ENCODE measurements at regions not wholly inside any gene's neighbourhood (a gene's known extent, or its start where the extent isn't known, plus 50 kb on each side); places are given as distances from the start of the nearest gene placed in this dataset.

GRCh38 chr17:27400991-27401390, 55.3 kb upstream of the KSR1 start:
- Histone ChIP-seq H3K4me1 (peaks cover 8% of the 10 kb centered on the region), H3K27me3 (no peaks in the 10 kb centered on the region), H3K27ac (no peak overlapping the region), H3K9me3 (no peaks in the 10 kb centered on the region), H3K36me3 (no peaks in the 10 kb centered on the region), H3K4me3 (no peak overlapping the region)
- intact Hi-C loops (cut with DNase I) = no loop called here
- TF ChIP-seq CTCF (IDR thresholded peaks at IDR 0.05) = no peak
- ATAC-seq (no peak), DNase-seq (no peak)

GRCh38 chr17:27402943-27403342, 53.3 kb upstream of the KSR1 start:
- no peaks in the 10 kb centered on the region for H3K4me1 ChIP-seq
- no peak overlapping the region for H3K27ac ChIP-seq
- H3K4me3 ChIP-seq = no peak overlapping the region
- no peaks in the 10 kb centered on the region for H3K27me3 ChIP-seq
- intact Hi-C loops (cut with DNase I) = no loop called here
- H3K36me3 ChIP-seq = no peaks in the 10 kb centered on the region
- DNase-seq = no peak
- no peak for TF ChIP-seq CTCF (IDR thresholded peaks at IDR 0.05)
- no peak for ATAC-seq
- H3K9me3 ChIP-seq = no peaks in the 10 kb centered on the region

- Histone ChIP-seq H3K27me3 (no peaks in the 10 kb centered on the region), H3K9me3 (no peaks in the 10 kb centered on the region), H3K36me3 (no peaks in the 10 kb centered on the region), H3K27ac (no peak overlapping the region), H3K4me3 (no peak overlapping the region), H3K4me1 (no peaks in the 10 kb centered on the region)
- no peak for TF ChIP-seq CTCF (IDR thresholded peaks at IDR 0.05)
- ATAC-seq = no peak
- intact Hi-C loops (cut with DNase I) = no loop called here
- no peak for DNase-seq
Measured at GRCh38 chr17:27403480-27404005, 52.7 kb upstream of the KSR1 start.

- H3K4me3 ChIP-seq = no peak overlapping the region
- no peaks in the 10 kb centered on the region for H3K9me3 ChIP-seq
- no peaks in the 10 kb centered on the region for H3K27me3 ChIP-seq
- ATAC-seq (no peak), DNase-seq (no peak)
- intact Hi-C loops (cut with DNase I) = no loop called here
- H3K4me1 ChIP-seq = no peaks in the 10 kb centered on the region
- no peaks in the 10 kb centered on the region for H3K36me3 ChIP-seq
- no peak overlapping the region for H3K27ac ChIP-seq
- TF ChIP-seq CTCF (IDR thresholded peaks at IDR 0.05) = no peak
Measured at GRCh38 chr17:27404676-27405075, 51.6 kb upstream of the KSR1 start.
